ENCODE measurements at regions not wholly inside any gene's neighbourhood (a gene's known extent, or its start where the extent isn't known, plus 50 kb on each side); places are given as distances from the start of the nearest gene placed in this dataset.

DNA sequence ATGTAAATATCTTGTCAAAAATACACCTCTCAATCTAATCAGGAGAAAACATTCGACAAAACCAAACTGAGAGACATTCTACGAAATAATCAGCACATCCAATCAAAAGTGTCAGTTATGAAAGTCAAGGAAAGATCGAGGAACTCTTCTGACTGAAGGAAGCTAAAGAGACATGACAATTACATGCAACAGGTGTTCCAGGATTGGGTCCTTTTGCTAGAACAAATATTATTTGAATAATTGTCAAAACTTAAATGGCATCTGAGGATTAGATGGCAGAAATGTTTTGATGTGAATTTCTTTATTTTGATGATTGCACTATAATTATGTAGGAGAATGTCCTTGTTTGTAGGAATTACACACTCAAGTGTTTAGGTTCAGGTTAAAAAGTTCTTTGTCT lies 124.1 kb upstream of the HES1 start:
- TF ChIP-seq, protein P1, sequence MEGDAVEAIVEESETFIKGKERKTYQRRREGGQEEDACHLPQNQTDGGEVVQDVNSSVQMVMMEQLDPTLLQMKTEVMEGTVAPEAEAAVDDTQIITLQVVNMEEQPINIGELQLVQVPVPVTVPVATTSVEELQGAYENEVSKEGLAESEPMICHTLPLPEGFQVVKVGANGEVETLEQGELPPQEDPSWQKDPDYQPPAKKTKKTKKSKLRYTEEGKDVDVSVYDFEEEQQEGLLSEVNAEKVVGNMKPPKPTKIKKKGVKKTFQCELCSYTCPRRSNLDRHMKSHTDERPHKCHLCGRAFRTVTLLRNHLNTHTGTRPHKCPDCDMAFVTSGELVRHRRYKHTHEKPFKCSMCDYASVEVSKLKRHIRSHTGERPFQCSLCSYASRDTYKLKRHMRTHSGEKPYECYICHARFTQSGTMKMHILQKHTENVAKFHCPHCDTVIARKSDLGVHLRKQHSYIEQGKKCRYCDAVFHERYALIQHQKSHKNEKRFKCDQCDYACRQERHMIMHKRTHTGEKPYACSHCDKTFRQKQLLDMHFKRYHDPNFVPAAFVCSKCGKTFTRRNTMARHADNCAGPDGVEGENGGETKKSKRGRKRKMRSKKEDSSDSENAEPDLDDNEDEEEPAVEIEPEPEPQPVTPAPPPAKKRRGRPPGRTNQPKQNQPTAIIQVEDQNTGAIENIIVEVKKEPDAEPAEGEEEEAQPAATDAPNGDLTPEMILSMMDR (IDR thresholded peaks at IDR 0.05) = no peak
- TF ChIP-seq POLR2AphosphoS5 (IDR thresholded peaks at IDR 0.05) = no peak
